Left ventricle myocardium inferior (tissue), 1 donor: ENCODE measurements at regions not wholly inside any gene's neighbourhood (a gene's known extent, or its start where the extent isn't known, plus 50 kb on each side); places are given as distances from the start of the nearest gene placed in this dataset.

Experiments
- DNase-seq: peaks from one replicate; pipeline ENCODE4 v3.0.0-alpha.2; 2020
- H3K27ac ChIP-seq: fragments of 200-600 bp; replicated peaks from 2 replicates; pipeline ENCODE4 v1.8.0; 2021
- H3K27me3 ChIP-seq: fragments of 200-600 bp; 2 replicates; pipeline ENCODE4 v1.8.0; 2021; ENCODE audit warnings: low read depth
- H3K36me3 ChIP-seq: fragments of 200-600 bp; 2 replicates; pipeline ENCODE4 v1.8.0; 2021
- H3K4me1 ChIP-seq: fragments of 200-600 bp; 2 replicates; pipeline ENCODE4 v1.8.0; 2021
- H3K4me3 ChIP-seq: fragments of 200-600 bp; 2 replicates; pipeline ENCODE4 v1.8.0; 2021; ENCODE audit warnings: mild to moderate bottlenecking, moderate library complexity
- H3K9me3 ChIP-seq: fragments of 200-600 bp; replicated peaks from 2 replicates; pipeline ENCODE4 v1.8.0; 2021
- intact Hi-C: fragments of 100-400 bp; cut with micrococcal nuclease; formaldehyde crosslinking; loops from one replicate; pipeline ENCODE4 v1.11.0; 2022
- TF ChIP-seq, protein P1 (sequence below): fragments of 200-600 bp; IDR thresholded peaks from 2 replicates; pipeline ENCODE4 v1.8.0; 2021; ENCODE audit warnings: antibody characterized with exemption, mild to moderate bottlenecking, borderline replicate concordance
- donor health status: DM: no; HTN: yes; CAD: no; lungs with severe emphysema.

DNA sequence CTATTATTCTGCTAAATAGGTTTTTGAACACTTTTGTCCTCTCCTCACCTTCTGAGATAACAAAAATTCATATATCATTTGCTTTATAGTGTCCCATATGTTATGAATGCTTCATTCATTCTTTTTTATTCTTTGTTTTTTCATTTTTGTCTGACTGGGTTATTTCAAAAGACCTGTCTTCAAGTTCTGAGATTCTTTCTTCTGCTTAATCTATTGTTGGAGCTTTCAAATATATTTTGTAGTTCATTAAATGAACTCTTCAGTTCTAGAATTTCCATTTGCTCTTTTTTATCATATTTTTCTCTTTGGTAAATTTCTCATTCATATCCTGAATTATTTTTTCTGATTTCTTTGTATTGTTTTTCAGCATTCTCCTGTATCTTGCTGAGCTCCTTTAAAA lies 53.1 kb upstream of the SCIN start:
- no peaks in the 10 kb centered on the region for H3K36me3 ChIP-seq
- intact Hi-C loops, result no loop called here
- H3K4me3 ChIP-seq, result no peak overlapping the region
- no peaks in the 10 kb centered on the region for H3K4me1 ChIP-seq
- DNase-seq, result no peak
- H3K9me3 ChIP-seq, result peaks cover 44% of the 10 kb centered on the region
- TF ChIP-seq, protein P1, sequence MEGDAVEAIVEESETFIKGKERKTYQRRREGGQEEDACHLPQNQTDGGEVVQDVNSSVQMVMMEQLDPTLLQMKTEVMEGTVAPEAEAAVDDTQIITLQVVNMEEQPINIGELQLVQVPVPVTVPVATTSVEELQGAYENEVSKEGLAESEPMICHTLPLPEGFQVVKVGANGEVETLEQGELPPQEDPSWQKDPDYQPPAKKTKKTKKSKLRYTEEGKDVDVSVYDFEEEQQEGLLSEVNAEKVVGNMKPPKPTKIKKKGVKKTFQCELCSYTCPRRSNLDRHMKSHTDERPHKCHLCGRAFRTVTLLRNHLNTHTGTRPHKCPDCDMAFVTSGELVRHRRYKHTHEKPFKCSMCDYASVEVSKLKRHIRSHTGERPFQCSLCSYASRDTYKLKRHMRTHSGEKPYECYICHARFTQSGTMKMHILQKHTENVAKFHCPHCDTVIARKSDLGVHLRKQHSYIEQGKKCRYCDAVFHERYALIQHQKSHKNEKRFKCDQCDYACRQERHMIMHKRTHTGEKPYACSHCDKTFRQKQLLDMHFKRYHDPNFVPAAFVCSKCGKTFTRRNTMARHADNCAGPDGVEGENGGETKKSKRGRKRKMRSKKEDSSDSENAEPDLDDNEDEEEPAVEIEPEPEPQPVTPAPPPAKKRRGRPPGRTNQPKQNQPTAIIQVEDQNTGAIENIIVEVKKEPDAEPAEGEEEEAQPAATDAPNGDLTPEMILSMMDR, result no peak
- peaks cover 5% of the 10 kb centered on the region for H3K27me3 ChIP-seq
- H3K27ac ChIP-seq, result no peak overlapping the region

DNA sequence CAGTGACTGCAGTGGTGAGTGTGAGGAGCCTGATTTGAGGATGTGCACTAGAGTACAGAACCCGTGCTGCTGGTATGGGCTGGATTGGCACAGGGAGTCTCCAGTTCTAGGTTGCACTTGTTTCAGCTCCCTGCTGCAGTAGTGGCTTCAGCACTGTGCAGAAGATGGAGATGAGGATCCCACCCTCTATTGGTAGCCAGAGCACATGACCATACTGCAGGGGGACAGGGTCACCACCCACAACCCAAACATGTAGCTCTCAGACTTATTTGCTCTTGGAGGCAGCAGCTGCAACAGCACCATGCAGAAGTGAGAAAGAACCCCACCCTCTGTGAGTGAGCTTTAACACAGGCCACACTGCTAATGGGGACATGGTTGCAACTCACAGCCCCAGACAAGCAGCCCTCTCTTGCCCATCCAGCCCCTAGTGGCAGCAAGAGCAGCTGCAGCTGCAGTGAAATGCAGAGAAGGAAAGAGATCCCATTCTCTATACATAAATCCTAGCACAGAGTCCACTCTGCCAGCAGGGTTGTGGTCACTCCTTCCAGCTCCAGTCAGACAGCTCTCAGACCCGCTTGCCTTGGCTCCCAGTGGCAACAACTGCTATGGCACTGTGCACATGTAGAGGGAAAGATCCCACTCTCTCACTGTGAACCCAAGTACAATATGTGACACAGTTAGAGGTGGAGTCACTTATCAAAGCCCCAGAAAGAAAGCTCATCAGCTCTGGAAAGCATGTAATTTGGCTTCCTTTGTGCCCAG lies 51.4 kb upstream of the SCIN start:
- Histone ChIP-seq H3K4me3 (no peak overlapping the region), H3K9me3 (peaks cover 41% of the 10 kb centered on the region), H3K27ac (no peak overlapping the region), H3K4me1 (no peaks in the 10 kb centered on the region), H3K36me3 (no peaks in the 10 kb centered on the region), H3K27me3 (peaks cover 5% of the 10 kb centered on the region)
- intact Hi-C loops, result no loop called here
- DNase-seq, result no peak
- TF ChIP-seq, protein P1, result no peak

DNA sequence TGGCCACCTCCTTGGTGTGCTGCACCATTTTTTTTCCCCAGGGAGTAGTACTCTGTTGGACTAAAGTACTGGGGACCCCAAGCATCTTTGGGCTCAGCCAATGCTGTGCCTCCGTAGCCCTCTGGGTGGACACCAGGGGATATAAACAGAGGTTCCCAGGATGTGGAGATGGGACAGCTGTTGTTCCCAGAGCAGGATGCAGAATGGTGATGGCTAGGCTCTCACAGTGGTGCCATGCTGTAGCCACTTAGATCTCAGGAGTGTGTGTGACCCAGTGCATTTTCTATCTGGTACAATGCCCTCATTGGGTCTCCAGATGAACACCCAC lies 50.9 kb upstream of the SCIN start:
- peaks cover 35% of the 10 kb centered on the region for H3K9me3 ChIP-seq
- H3K4me3 ChIP-seq, result no peak overlapping the region
- no peaks in the 10 kb centered on the region for H3K4me1 ChIP-seq
- peaks cover 5% of the 10 kb centered on the region for H3K27me3 ChIP-seq
- TF ChIP-seq, protein P1, result no peak
- DNase-seq, result no peak
- intact Hi-C loops, result loop anchor here (10.0 kb wide), 1 partner anchor 105 kb away; no protein-coding TSS in a partner anchor
- no peak overlapping the region for H3K27ac ChIP-seq
- no peaks in the 10 kb centered on the region for H3K36me3 ChIP-seq
